ENCODE measurements at regions not wholly inside any gene's neighbourhood (a gene's known extent, or its start where the extent isn't known, plus 50 kb on each side); places are given as distances from the start of the nearest gene placed in this dataset.

- H3K36me3 ChIP-seq (ENCODE audit: control insufficient read depth in 2 of 2, insufficient read depth in 1 of 2, low read length in 2 of 2): no peaks in the 10 kb centered on the region
- ChIA-PET CTCF (interaction anchor here (1.0 kb wide), 1 partner anchor 328 kb away, joined by 3 read pairs; no protein-coding TSS in a partner anchor), POLR2A (no interaction called here)
- no peak overlapping the region for H3K4me3 ChIP-seq (ENCODE audit: low read depth, low read length)
- H3K9me3 ChIP-seq (ENCODE audit: control insufficient read depth, insufficient read depth, low read depth, low read length): no peaks in the 10 kb centered on the region
- no peaks in the 10 kb centered on the region; the same call in 1 of the 2 replicates for H3K4me1 ChIP-seq (ENCODE audit: control insufficient read depth, insufficient read depth, low read length)
- no peak for TF ChIP-seq ZNF624 (tag by site-specific recombination; IDR thresholded peaks at IDR 0.05)
- 0 out of 2 replicates have a peak, but pooled peaks have one; percentile 47 for TF ChIP-seq ZBTB20 (tag by site-specific recombination; IDR thresholded peaks at IDR 0.05)
- TF ChIP-seq, protein P1, sequence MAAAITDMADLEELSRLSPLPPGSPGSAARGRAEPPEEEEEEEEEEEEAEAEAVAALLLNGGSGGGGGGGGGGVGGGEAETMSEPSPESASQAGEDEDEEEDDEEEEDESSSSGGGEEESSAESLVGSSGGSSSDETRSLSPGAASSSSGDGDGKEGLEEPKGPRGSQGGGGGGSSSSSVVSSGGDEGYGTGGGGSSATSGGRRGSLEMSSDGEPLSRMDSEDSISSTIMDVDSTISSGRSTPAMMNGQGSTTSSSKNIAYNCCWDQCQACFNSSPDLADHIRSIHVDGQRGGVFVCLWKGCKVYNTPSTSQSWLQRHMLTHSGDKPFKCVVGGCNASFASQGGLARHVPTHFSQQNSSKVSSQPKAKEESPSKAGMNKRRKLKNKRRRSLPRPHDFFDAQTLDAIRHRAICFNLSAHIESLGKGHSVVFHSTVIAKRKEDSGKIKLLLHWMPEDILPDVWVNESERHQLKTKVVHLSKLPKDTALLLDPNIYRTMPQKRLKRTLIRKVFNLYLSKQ (tag by site-specific recombination; IDR thresholded peaks at IDR 0.05; ENCODE audit: borderline replicate concordance): no peak
- TF ChIP-seq ZFP41 (tag by site-specific recombination; IDR thresholded peaks at IDR 0.05; ENCODE audit: borderline replicate concordance): no peak
- no peak for TF ChIP-seq ZNF37A (tag by site-specific recombination; IDR thresholded peaks at IDR 0.05)
- no peak overlapping the region for H3K27ac ChIP-seq (ENCODE audit: extremely low read depth, low read depth, low read length)
These were observed 64.7 kb upstream of the GLI2 start for GRCh38 chr2:120670771-120671480.

DNA sequence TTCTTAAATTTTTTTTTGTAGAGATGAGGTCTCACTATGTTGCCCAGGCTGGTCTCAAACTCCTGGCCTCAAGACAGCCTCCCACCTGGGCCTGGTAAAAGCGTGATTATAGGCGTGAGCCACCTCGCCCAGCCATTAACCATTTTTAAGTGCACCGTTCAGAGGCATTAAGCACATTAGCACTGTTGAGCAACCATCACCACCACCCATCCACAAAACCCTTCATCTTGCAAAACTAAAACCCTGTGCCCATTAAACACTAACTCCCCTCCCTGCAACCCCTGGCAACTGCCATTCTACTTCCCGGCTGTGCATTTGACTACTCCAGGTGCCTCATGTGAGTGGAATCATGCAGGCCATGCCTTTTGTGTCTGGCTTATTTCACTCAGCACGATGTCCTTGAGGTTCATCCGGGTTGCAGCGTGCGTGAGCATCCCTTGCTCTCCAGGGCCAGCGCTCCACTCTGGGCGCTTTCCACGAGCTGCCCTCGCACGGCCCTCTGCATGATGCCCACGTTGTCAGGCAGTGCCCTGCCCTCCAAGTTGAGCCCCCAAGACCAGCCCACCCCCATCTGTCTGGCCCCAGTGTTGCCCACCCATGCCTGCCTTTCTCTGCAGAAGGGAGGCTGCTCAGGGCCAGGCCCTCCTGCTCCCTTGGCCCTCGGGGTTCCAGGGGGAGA lies 63.0 kb upstream of the GLI2 start:
- Histone ChIP-seq H3K36me3 (ENCODE audit: control insufficient read depth in 2 of 2, insufficient read depth in 1 of 2, low read length in 2 of 2) (no peaks in the 10 kb centered on the region), H3K4me3 (ENCODE audit: low read depth, low read length) (no peak overlapping the region), H3K27ac (ENCODE audit: extremely low read depth, low read depth, low read length) (no peak overlapping the region), H3K9me3 (ENCODE audit: control insufficient read depth, insufficient read depth, low read depth, low read length) (no peaks in the 10 kb centered on the region), H3K4me1 (ENCODE audit: control insufficient read depth, insufficient read depth, low read length) (no peaks in the 10 kb centered on the region; the same call in 1 of the 2 replicates)
- ChIA-PET CTCF (interaction anchor here (0.6 to 3.5 kb wide), 2 partner anchors 329 to 361 kb away, joined by 4 to 23 read pairs; no protein-coding TSS in a partner anchor), POLR2A (no interaction called here)
- TF ChIP-seq, protein P2, sequence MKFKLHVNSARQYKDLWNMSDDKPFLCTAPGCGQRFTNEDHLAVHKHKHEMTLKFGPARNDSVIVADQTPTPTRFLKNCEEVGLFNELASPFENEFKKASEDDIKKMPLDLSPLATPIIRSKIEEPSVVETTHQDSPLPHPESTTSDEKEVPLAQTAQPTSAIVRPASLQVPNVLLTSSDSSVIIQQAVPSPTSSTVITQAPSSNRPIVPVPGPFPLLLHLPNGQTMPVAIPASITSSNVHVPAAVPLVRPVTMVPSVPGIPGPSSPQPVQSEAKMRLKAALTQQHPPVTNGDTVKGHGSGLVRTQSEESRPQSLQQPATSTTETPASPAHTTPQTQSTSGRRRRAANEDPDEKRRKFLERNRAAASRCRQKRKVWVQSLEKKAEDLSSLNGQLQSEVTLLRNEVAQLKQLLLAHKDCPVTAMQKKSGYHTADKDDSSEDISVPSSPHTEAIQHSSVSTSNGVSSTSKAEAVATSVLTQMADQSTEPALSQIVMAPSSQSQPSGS (tag by site-specific recombination; IDR thresholded peaks at IDR 0.05; ENCODE audit: low read depth): no peak
- TF ChIP-seq ZNF211 (tag by site-specific recombination; IDR thresholded peaks at IDR 0.05; ENCODE audit: low read depth) (no peak), ZSCAN30 (tag by site-specific recombination; IDR thresholded peaks at IDR 0.05) (no peak), YY1 (tag by site-specific recombination; IDR thresholded peaks at IDR 0.05) (no peak), ZNF426 (tag by site-specific recombination; IDR thresholded peaks at IDR 0.05) (no peak), ZNF837 (tag by site-specific recombination; IDR thresholded peaks at IDR 0.05) (no peak), ZNF571 (tag by site-specific recombination; IDR thresholded peaks at IDR 0.05) (no peak), ZNF544 (tag by site-specific recombination; IDR thresholded peaks at IDR 0.05) (no peak), ZNF214 (tag by site-specific recombination; IDR thresholded peaks at IDR 0.05; ENCODE audit: borderline replicate concordance) (no peak), ZNF416 (tag by site-specific recombination; IDR thresholded peaks at IDR 0.05) (no peak), KLF8 (tag by site-specific recombination; IDR thresholded peaks at IDR 0.05) (no peak), ZFHX2 (tag by site-specific recombination; conservative IDR thresholded peaks at IDR 0.05) (no peak), ZNF530 (tag by site-specific recombination; IDR thresholded peaks at IDR 0.05; ENCODE audit: low read depth) (no peak)
- TF ChIP-seq, protein P3, sequence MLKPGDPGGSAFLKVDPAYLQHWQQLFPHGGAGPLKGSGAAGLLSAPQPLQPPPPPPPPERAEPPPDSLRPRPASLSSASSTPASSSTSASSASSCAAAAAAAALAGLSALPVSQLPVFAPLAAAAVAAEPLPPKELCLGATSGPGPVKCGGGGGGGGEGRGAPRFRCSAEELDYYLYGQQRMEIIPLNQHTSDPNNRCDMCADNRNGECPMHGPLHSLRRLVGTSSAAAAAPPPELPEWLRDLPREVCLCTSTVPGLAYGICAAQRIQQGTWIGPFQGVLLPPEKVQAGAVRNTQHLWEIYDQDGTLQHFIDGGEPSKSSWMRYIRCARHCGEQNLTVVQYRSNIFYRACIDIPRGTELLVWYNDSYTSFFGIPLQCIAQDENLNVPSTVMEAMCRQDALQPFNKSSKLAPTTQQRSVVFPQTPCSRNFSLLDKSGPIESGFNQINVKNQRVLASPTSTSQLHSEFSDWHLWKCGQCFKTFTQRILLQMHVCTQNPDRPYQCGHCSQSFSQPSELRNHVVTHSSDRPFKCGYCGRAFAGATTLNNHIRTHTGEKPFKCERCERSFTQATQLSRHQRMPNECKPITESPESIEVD (tag by site-specific recombination; IDR thresholded peaks at IDR 0.05): no peak
- TF ChIP-seq, protein P1 (tag by site-specific recombination; IDR thresholded peaks at IDR 0.05; ENCODE audit: borderline replicate concordance): no peak
- TF ChIP-seq, protein P4, sequence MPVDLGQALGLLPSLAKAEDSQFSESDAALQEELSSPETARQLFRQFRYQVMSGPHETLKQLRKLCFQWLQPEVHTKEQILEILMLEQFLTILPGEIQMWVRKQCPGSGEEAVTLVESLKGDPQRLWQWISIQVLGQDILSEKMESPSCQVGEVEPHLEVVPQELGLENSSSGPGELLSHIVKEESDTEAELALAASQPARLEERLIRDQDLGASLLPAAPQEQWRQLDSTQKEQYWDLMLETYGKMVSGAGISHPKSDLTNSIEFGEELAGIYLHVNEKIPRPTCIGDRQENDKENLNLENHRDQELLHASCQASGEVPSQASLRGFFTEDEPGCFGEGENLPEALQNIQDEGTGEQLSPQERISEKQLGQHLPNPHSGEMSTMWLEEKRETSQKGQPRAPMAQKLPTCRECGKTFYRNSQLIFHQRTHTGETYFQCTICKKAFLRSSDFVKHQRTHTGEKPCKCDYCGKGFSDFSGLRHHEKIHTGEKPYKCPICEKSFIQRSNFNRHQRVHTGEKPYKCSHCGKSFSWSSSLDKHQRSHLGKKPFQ (tag by site-specific recombination; IDR thresholded peaks at IDR 0.05): no peak
- TF ChIP-seq, protein P5, sequence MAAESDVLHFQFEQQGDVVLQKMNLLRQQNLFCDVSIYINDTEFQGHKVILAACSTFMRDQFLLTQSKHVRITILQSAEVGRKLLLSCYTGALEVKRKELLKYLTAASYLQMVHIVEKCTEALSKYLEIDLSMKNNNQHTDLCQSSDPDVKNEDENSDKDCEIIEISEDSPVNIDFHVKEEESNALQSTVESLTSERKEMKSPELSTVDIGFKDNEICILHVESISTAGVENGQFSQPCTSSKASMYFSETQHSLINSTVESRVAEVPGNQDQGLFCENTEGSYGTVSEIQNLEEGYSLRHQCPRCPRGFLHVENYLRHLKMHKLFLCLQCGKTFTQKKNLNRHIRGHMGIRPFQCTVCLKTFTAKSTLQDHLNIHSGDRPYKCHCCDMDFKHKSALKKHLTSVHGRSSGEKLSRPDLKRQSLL (tag by site-specific recombination; IDR thresholded peaks at IDR 0.05): no peak
